ENCODE measurements at regions not wholly inside any gene's neighbourhood (a gene's known extent, or its start where the extent isn't known, plus 50 kb on each side); places are given as distances from the start of the nearest gene placed in this dataset.

DNA sequence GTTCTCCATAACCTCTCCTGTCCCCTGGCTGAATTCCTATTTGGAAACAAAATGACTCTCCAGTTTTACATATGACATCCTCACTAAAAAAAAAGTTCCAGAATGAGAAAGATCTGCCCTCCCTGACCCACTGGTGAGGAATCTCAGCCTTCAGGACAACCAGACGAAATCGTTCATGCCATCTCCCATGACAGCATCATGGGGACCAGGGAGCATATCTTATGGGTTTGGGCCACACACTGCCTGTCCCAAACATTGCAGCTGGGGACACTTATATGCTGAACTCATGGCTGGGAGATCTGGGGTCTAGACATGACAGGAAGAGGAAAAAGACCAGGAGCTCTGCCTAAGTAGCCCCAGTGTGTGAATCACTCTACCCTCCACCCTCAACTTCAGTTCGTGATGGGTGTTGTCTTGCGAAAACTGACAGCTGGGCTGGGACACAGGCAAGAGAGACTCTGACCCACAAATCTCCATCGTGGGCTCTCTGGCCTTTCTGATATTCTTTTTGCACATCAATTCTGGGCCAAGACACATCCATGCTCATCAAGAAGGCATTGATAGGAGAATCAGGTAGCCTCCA lies 102.0 kb downstream of the ZNF280B start:
- no peak for TF ChIP-seq POLR2A (IDR thresholded peaks at IDR 0.05)
- TF ChIP-seq, protein P1, sequence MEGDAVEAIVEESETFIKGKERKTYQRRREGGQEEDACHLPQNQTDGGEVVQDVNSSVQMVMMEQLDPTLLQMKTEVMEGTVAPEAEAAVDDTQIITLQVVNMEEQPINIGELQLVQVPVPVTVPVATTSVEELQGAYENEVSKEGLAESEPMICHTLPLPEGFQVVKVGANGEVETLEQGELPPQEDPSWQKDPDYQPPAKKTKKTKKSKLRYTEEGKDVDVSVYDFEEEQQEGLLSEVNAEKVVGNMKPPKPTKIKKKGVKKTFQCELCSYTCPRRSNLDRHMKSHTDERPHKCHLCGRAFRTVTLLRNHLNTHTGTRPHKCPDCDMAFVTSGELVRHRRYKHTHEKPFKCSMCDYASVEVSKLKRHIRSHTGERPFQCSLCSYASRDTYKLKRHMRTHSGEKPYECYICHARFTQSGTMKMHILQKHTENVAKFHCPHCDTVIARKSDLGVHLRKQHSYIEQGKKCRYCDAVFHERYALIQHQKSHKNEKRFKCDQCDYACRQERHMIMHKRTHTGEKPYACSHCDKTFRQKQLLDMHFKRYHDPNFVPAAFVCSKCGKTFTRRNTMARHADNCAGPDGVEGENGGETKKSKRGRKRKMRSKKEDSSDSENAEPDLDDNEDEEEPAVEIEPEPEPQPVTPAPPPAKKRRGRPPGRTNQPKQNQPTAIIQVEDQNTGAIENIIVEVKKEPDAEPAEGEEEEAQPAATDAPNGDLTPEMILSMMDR (IDR thresholded peaks at IDR 0.05), result no peak
- no peak for TF ChIP-seq EP300 (IDR thresholded peaks at IDR 0.05)

Data from ovary (tissue), 3 donors.